ENCODE measurements at regions not wholly inside any gene's neighbourhood (a gene's known extent, or its start where the extent isn't known, plus 50 kb on each side); places are given as distances from the start of the nearest gene placed in this dataset.

DNA sequence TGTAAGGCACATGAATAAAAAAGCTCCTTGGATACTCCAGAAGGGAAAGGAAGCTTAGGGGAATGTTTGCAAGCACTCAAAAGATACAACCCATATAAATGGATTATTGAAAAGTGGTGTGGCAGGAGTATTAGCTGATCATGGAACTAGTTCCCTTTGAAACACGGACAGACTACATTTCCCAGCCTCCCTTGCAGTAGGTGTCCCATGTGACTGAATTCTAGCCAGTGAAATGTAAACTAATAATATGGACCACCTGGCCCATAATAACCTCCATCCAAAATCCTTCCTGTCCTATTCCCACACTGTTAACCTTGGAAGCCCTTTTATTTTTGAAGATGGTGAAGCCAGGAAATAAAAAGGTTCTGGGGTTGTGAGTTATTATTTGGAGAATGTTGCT is 242.3 kb downstream of the SUDS3 start:
- TF ChIP-seq, protein P1, sequence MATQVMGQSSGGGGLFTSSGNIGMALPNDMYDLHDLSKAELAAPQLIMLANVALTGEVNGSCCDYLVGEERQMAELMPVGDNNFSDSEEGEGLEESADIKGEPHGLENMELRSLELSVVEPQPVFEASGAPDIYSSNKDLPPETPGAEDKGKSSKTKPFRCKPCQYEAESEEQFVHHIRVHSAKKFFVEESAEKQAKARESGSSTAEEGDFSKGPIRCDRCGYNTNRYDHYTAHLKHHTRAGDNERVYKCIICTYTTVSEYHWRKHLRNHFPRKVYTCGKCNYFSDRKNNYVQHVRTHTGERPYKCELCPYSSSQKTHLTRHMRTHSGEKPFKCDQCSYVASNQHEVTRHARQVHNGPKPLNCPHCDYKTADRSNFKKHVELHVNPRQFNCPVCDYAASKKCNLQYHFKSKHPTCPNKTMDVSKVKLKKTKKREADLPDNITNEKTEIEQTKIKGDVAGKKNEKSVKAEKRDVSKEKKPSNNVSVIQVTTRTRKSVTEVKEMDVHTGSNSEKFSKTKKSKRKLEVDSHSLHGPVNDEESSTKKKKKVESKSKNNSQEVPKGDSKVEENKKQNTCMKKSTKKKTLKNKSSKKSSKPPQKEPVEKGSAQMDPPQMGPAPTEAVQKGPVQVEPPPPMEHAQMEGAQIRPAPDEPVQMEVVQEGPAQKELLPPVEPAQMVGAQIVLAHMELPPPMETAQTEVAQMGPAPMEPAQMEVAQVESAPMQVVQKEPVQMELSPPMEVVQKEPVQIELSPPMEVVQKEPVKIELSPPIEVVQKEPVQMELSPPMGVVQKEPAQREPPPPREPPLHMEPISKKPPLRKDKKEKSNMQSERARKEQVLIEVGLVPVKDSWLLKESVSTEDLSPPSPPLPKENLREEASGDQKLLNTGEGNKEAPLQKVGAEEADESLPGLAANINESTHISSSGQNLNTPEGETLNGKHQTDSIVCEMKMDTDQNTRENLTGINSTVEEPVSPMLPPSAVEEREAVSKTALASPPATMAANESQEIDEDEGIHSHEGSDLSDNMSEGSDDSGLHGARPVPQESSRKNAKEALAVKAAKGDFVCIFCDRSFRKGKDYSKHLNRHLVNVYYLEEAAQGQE (IDR thresholded peaks at IDR 0.05; ENCODE audit: insufficient read depth in 1 of 2, low read depth in 2 of 2, low read length in 2 of 2) = no peak
- TF ChIP-seq POLR2AphosphoS5 (IDR thresholded peaks at IDR 0.05; ENCODE audit: low read depth, low read length) (no peak), TAF1 (IDR thresholded peaks at IDR 0.05; ENCODE audit: borderline replicate concordance, insufficient read depth, low read length) (no peak)
